ENCODE measurements at regions not wholly inside any gene's neighbourhood (a gene's known extent, or its start where the extent isn't known, plus 50 kb on each side); places are given as distances from the start of the nearest gene placed in this dataset.

DNA sequence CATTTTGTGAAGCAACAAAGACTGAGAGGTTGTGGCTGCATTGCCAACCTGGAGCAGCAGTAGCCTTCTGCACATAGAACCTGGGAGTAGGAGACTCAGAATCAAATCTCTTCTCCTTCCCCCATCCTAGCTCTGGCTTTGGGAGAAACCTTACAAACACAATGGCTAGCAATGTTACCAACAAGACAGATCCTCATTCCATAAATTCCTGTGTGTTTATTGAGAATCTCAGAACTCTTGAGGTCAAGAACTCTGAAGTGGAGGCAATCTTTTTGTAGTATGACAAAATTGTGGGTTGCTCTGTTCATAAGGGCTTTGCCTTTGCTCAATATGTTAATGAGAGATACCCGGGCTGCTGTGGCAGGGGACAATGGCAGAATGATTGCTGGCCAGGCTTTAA is 406.7 kb upstream of the SPANXN1 start:
- no peak for TF ChIP-seq YY1 (IDR thresholded peaks at IDR 0.05; ENCODE audit: insufficient read depth, insufficient read length)
- TF ChIP-seq ZNF274 (IDR thresholded peaks at IDR 0.05; ENCODE audit: low read depth, low read length): no peak
- TF ChIP-seq SUZ12 (IDR thresholded peaks at IDR 0.05; ENCODE audit: extremely low read depth, insufficient read depth, insufficient read length): no peak
